Kidney (tissue), 13 donors: ENCODE measurements at regions not wholly inside any gene's neighbourhood (a gene's known extent, or its start where the extent isn't known, plus 50 kb on each side); places are given as distances from the start of the nearest gene placed in this dataset.

Experiments used
- DNase-seq, 5 donors: peaks; one replicate each; pipeline ENCODE4 v3.0.0-alpha.2; 2013 to 2020
- FAIRE-seq: peaks from 2 replicates; lab custom pipeline; 2012; peaks lifted over from hg19 to GRCh38; lab: Jason Lieb, UNC
- H3K27ac ChIP-seq, 2 donors: one replicate each; pipeline ENCODE4 v1.7.0; 2013; ENCODE audit warnings: low read depth in 2 of 2, low read length in 2 of 2, inconsistent platforms in 1 of 2
- H3K27me3 ChIP-seq: one replicate; pipeline ENCODE4 v1.7.1; 2013; ENCODE audit warnings: low read length, inconsistent platforms; ENCODE audit not compliant: control insufficient read depth, insufficient read depth
- H3K36me3 ChIP-seq, 3 donors: one replicate each; pipeline versions ENCODE4 v1.7.0 to v1.7.1; 2013; ENCODE audit warnings: low read length in 3 of 3, control low read depth in 1 of 3, inconsistent platforms in 1 of 3; ENCODE audit not compliant: insufficient read depth in 3 of 3, control insufficient read depth in 2 of 3
- H3K4me1 ChIP-seq, 3 donors: one replicate each; pipeline versions ENCODE4 v1.7.0 to v1.7.1; 2013; ENCODE audit warnings: low read length in 3 of 3, inconsistent platforms in 1 of 3, low read depth in 1 of 3; ENCODE audit not compliant: control insufficient read depth in 2 of 3, insufficient read depth in 2 of 3
- H3K4me3 ChIP-seq, 3 donors: one replicate each; pipeline versions ENCODE4 v1.7.0 to v1.8.1; 2013; ENCODE audit warnings: low read length in 3 of 3, control low read depth in 1 of 3, inconsistent platforms in 1 of 3
- H3K9ac ChIP-seq, 3 donors: one replicate each; pipeline versions ENCODE4 v1.7.0 to v1.7.1; 2013; ENCODE audit warnings: low read length in 3 of 3, control low read depth in 1 of 3, inconsistent platforms in 1 of 3
- H3K9me3 ChIP-seq, 3 donors: one replicate each; pipeline versions ENCODE4 v1.7.0 to v1.7.1; 2013; ENCODE audit warnings: low read length in 3 of 3, control low read depth in 1 of 3, inconsistent platforms in 1 of 3; ENCODE audit not compliant: control insufficient read depth in 2 of 3, insufficient read depth in 1 of 3
- CTCF ChIP-seq: IDR thresholded peaks from 3 replicates; pipeline ENCODE4 v1.5.1; 2012; ENCODE audit warnings: mild to moderate bottlenecking, moderate library complexity, borderline replicate concordance; ENCODE audit not compliant: insufficient read depth; ENCODE audit errors: extremely low read depth
- intact Hi-C: fragments of 100-400 bp; cut with DNase I; formaldehyde crosslinking; loops from one replicate; pipeline ENCODE4 v1.11.1; 2022
- donor health status: control.
- donor health status: control.
- donor health status: control.
- donor health status: control.
- donor health status: control.
- donor health status: DM: yes; HTN: yes; CAD: no.
- donor health status: Normal renal cell carcinoma (clear cell type).

GRCh38 chr12:4178424-4179170 is 95.0 kb upstream of the CCND2 start:
- DNase-seq (no peak), FAIRE-seq (no peak)
- Histone ChIP-seq H3K4me1 (no peaks in the 10 kb centered on the region), H3K4me3 (no peak overlapping the region), H3K9ac (no peak overlapping the region), H3K9me3 (peaks cover 0 to 3% (median 0%) of the 10 kb centered on the region in 3 donors), H3K27me3 (no peaks in the 10 kb centered on the region), H3K27ac (no peak overlapping the region), H3K36me3 (no peaks in the 10 kb centered on the region)
- intact Hi-C loops: no loop called here
- TF ChIP-seq CTCF: no peak

- no peaks in the 10 kb centered on the region for H3K27me3 ChIP-seq
- no peaks in the 10 kb centered on the region for H3K36me3 ChIP-seq
- DNase-seq: no peak
- peaks cover 0 to 3% (median 0%) of the 10 kb centered on the region in 3 donors for H3K9me3 ChIP-seq
- intact Hi-C loops: no loop called here
- no peaks in the 10 kb centered on the region for H3K4me1 ChIP-seq
- TF ChIP-seq CTCF: no peak
- no peak for FAIRE-seq
- no peak overlapping the region for H3K9ac ChIP-seq
- H3K27ac ChIP-seq: no peak overlapping the region
- H3K4me3 ChIP-seq: no peak overlapping the region
Observed at GRCh38 chr12:4177262-4177661, 96.3 kb upstream of the CCND2 start.

- H3K27ac ChIP-seq: no peak overlapping the region
- FAIRE-seq (no peak), DNase-seq (no peak)
- no peak overlapping the region for H3K9ac ChIP-seq
- no peak for TF ChIP-seq CTCF
- H3K4me3 ChIP-seq: no peak overlapping the region
- intact Hi-C loops: no loop called here
- peaks cover 0 to 3% (median 0%) of the 10 kb centered on the region in 3 donors for H3K9me3 ChIP-seq
- H3K27me3 ChIP-seq: no peaks in the 10 kb centered on the region
- H3K36me3 ChIP-seq: no peaks in the 10 kb centered on the region
- H3K4me1 ChIP-seq: no peaks in the 10 kb centered on the region
Observed at GRCh38 chr12:4176168-4176567, 97.4 kb upstream of the CCND2 start.

GRCh38 chr12:4174417-4174816 is 99.1 kb upstream of the CCND2 start:
- Histone ChIP-seq H3K27ac (no peak overlapping the region), H3K9ac (no peak overlapping the region), H3K4me3 (no peak overlapping the region), H3K9me3 (no peaks in the 10 kb centered on the region), H3K36me3 (no peaks in the 10 kb centered on the region), H3K4me1 (no peaks in the 10 kb centered on the region), H3K27me3 (no peaks in the 10 kb centered on the region)
- no peak for DNase-seq
- TF ChIP-seq CTCF: no peak
- intact Hi-C loops: no loop called here
- FAIRE-seq: no peak
